MM.1S (cell line): ENCODE measurements at regions not wholly inside any gene's neighbourhood (a gene's known extent, or its start where the extent isn't known, plus 50 kb on each side); places are given as distances from the start of the nearest gene placed in this dataset.
A peak's percentile ranks its signal among the peaks of the same experiment; 100 is the strongest.

ENCODE experiments used
- DNase-seq: peaks from one replicate; pipeline ENCODE4 v3.0.0-alpha.2; 2015
- H2AFZ ChIP-seq: fragments of 300-600 bp; sonication (generic); 2 replicates; pipeline ENCODE4 v1.6.0; 2016; ENCODE audit warnings: antibody characterized with exemption, low read length
- H3F3A ChIP-seq: fragments of 300-600 bp; sonication (generic); 2 replicates; pipeline ENCODE4 v1.6.1; 2016; ENCODE audit warnings: mild to moderate bottlenecking, antibody characterized with exemption, low read length, moderate library complexity, mixed read lengths; ENCODE audit not compliant: insufficient read depth
- H3K27ac ChIP-seq: fragments of 300-600 bp; sonication (generic); 2 replicates; pipeline ENCODE4 v1.5.1; 2016; ENCODE audit warnings: mild to moderate bottlenecking, low read length
- H3K27me3 ChIP-seq: fragments of 300-600 bp; sonication (generic); replicated peaks from 2 replicates; pipeline ENCODE4 v1.6.0; 2016; ENCODE audit warnings: low read length; ENCODE audit not compliant: insufficient read depth
- H3K36me3 ChIP-seq: fragments of 300-600 bp; sonication (generic); replicated peaks from 2 replicates; pipeline ENCODE4 v1.6.1; 2016; ENCODE audit warnings: mild to moderate bottlenecking, low read length, mixed read lengths; ENCODE audit not compliant: insufficient read depth
- H3K4me1 ChIP-seq: fragments of 300-600 bp; sonication (generic); 2 replicates; pipeline ENCODE4 v1.6.1; 2016; ENCODE audit warnings: low read length, mixed read lengths
- H3K4me2 ChIP-seq: fragments of 300-600 bp; sonication (generic); 2 replicates; pipeline ENCODE4 v1.6.0; 2016; ENCODE audit warnings: low read depth, low read length
- H3K4me3 ChIP-seq: fragments of 300-600 bp; sonication (generic); 2 replicates; pipeline ENCODE4 v1.5.1; 2016; ENCODE audit warnings: low read length, mixed read lengths
- H3K79me2 ChIP-seq: fragments of 300-600 bp; sonication (generic); 2 replicates; pipeline ENCODE4 v1.6.1; 2016; ENCODE audit warnings: mixed run types, low read length, mixed read lengths
- H3K9ac ChIP-seq: fragments of 300-600 bp; sonication (generic); 2 replicates; pipeline ENCODE4 v1.6.1; 2016; ENCODE audit warnings: low read length, mixed read lengths
- H3K9me2 ChIP-seq: fragments of 300-600 bp; sonication (generic); replicated peaks from 2 replicates; pipeline ENCODE4 v1.6.1; 2016; ENCODE audit warnings: mild to moderate bottlenecking, low read length, mixed read lengths; ENCODE audit not compliant: insufficient read depth
- H3K9me3 ChIP-seq: fragments of 300-600 bp; sonication (generic); replicated peaks from 2 replicates; pipeline ENCODE4 v1.6.1; 2016; ENCODE audit warnings: mild to moderate bottlenecking, low read length, mixed read lengths; ENCODE audit not compliant: insufficient read depth
- H4K20me1 ChIP-seq: fragments of 300-600 bp; sonication (generic); 2 replicates; pipeline ENCODE4 v1.6.1; 2016; ENCODE audit warnings: mild to moderate bottlenecking, low read length, moderate library complexity, mixed read lengths; ENCODE audit not compliant: insufficient read depth
- CTCF ChIP-seq: fragments of 300-600 bp; sonication (generic); IDR thresholded peaks from 2 replicates; pipeline ENCODE4 v1.5.1; 2016; ENCODE audit warnings: antibody characterized with exemption, low read length, mixed read lengths
- EZH2 ChIP-seq: fragments of 300-600 bp; sonication (generic); optimal IDR thresholded peaks from 2 replicates; pipeline ENCODE3; 2017; ENCODE audit warnings: low read depth, mild to moderate bottlenecking, antibody characterized with exemption, low read length, mixed read lengths
- EZH2phosphoT487 ChIP-seq: fragments of 300-600 bp; sonication (generic); IDR thresholded peaks from 2 replicates; pipeline ENCODE4 v1.6.1; 2018; ENCODE audit warnings: antibody characterized with exemption, low read length

- DNase-seq: peak; percentile 81
- Histone ChIP-seq H3K4me2 (peak overlapping the region; percentile 84; the same call in 1 of the 2 replicates), H3K9me3 (no peaks in the 10 kb centered on the region), H3K4me1 (peaks cover 41% of the 10 kb centered on the region), H3K9ac (no peak overlapping the region), H4K20me1 (no peaks in the 10 kb centered on the region), H3K36me3 (no peaks in the 10 kb centered on the region), H3K79me2 (no peaks in the 10 kb centered on the region), H3F3A (peaks cover 22% of the 10 kb centered on the region), H3K27me3 (no peaks in the 10 kb centered on the region), H3K9me2 (no peaks in the 10 kb centered on the region), H3K4me3 (0 out of 2 replicates have a peak overlapping the region, but pooled peaks have one; percentile 25), H2AFZ (0 out of 2 replicates have a peak overlapping the region, but pooled peaks have one; percentile 21), H3K27ac (peak overlapping the region; percentile 74; the same call in 1 of the 2 replicates)
- TF ChIP-seq EZH2phosphoT487 (no peak), CTCF (peak; percentile 92)
These were observed 54.5 kb downstream of the RTL9 start for GRCh38 chrX:110412971-110413726.

DNA sequence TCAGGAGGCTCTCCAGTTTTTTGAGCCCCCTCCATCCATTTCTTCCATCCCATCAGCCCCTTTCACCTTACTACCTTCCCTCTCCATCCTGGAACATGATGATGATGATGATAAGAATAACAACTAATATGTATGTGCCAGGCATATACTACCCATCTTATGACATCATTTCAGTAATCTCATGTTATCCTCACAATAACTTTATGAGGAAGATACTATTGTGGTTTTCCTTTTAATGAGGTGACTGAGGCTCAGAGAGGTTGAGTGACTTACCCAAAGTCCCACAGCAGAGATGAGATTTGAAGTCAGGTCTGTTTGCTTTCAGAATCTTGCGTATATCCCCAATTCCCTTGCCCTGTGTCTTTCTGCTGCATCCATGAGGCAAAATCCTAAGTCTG lies 55.1 kb downstream of the RTL9 start:
- Histone ChIP-seq H3K4me2 (peak overlapping the region; percentile 84), H3K4me1 (peaks cover 41% of the 10 kb centered on the region)

GRCh38 chrX:110414273-110414672 lies 55.6 kb downstream of the RTL9 start:
- Histone ChIP-seq H3K9ac (peak overlapping the region; percentile 19; the same call in 1 of the 2 replicates), H3K4me1 (peaks cover 41% of the 10 kb centered on the region), H4K20me1 (no peaks in the 10 kb centered on the region), H3K9me2 (no peaks in the 10 kb centered on the region), H2AFZ (peak overlapping the region; percentile 39; the same call in 1 of the 2 replicates), H3K36me3 (no peaks in the 10 kb centered on the region), H3K27ac (peak overlapping the region; percentile 74; the same call in 1 of the 2 replicates), H3K4me2 (peak overlapping the region; percentile 84), H3K9me3 (no peaks in the 10 kb centered on the region), H3K4me3 (peak overlapping the region; percentile 25; the same call in 1 of the 2 replicates), H3K27me3 (no peaks in the 10 kb centered on the region), H3F3A (peaks cover 22% of the 10 kb centered on the region), H3K79me2 (no peaks in the 10 kb centered on the region)
- DNase-seq: peak; percentile 27
- TF ChIP-seq EZH2phosphoT487: no peak
- no peak for TF ChIP-seq EZH2
- no peak for TF ChIP-seq CTCF

More for the DNA sequence above, 55.1 kb downstream of the RTL9 start:
- H3K4me3 ChIP-seq: peak overlapping the region; percentile 25; the same call in 1 of the 2 replicates
- no peaks in the 10 kb centered on the region for H3K27me3 ChIP-seq
- peaks cover 22% of the 10 kb centered on the region for H3F3A ChIP-seq
- TF ChIP-seq EZH2: no peak
- no peak for TF ChIP-seq EZH2phosphoT487
- TF ChIP-seq CTCF: no peak
- H3K9ac ChIP-seq: peak overlapping the region; percentile 19; the same call in 1 of the 2 replicates
- no peaks in the 10 kb centered on the region for H4K20me1 ChIP-seq
- H3K9me3 ChIP-seq: no peaks in the 10 kb centered on the region
- no peak for DNase-seq
- H2AFZ ChIP-seq: peak overlapping the region; percentile 39; the same call in 1 of the 2 replicates
- peak overlapping the region; percentile 74; the same call in 1 of the 2 replicates for H3K27ac ChIP-seq
- H3K36me3 ChIP-seq: no peaks in the 10 kb centered on the region
- H3K9me2 ChIP-seq: no peaks in the 10 kb centered on the region
- H3K79me2 ChIP-seq: no peaks in the 10 kb centered on the region
